ENCODE measurements at regions not wholly inside any gene's neighbourhood (a gene's known extent, or its start where the extent isn't known, plus 50 kb on each side); places are given as distances from the start of the nearest gene placed in this dataset.

DNA sequence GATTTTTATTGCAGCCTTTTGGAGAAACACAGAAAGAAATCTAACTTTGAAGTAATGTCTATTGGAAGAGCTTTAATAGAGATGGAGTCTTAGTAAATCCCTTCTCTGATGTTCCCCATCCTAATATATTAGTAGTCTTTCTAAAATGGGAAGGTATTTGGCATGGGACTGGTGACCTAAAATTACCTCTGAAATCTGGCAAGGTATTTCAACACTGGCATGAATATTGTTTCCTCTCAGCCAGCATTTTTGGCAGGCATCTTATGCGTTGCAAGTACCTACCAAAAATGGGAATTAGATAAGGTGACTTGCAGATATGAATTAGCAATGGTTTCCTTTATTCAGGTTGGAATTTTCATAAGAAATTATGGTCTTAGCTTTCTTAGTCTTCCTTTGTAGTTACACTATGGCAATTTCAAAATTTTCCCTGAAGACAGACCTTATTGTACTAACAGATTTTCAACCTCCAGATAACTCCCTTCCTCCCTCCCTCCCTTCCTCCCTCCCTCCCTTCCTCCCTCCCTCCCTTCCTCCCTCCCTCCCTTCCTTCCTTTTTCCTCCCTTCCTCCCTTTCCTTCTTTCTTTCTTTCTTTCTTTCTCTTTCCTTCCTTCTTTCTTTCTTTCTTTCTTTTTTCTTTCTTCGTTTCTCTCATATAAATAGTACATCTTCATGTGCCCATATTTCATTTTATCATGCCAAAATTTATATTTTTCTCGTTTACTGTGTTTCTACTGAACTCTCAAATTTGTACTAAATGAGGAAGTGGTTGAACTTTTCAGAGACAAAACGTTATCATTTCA, 168.2 kb upstream of the KCNMB2 start:
- DNase-seq, result no peak

DNA sequence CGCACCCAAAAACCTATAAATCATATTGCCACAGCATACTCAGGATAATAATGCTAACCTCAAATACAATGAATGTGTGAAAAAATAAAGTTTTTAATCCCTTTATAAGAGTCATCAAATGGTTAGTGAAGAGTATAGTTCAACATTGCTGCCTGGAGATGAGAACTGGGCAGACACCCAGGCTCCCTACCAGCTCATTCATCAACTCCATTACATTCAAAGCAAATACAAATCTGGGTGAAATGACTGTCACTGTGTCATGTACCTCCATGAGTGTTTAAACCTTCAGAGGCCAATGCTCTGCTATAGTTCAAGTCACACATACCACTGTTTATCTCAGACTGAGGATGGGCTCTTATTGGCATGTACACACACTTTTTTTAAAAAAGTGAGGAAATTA, 167.2 kb upstream of the KCNMB2 start:
- no peak for DNase-seq

GRCh38 chr3:178369811-178370210, 166.4 kb upstream of the KCNMB2 start:
- no peak for DNase-seq

GRCh38 chr3:178370387-178370786, 165.8 kb upstream of the KCNMB2 start:
- DNase-seq, result no peak

GRCh38 chr3:178381555-178381954, 154.7 kb upstream of the KCNMB2 start:
- no peak for DNase-seq

DNA sequence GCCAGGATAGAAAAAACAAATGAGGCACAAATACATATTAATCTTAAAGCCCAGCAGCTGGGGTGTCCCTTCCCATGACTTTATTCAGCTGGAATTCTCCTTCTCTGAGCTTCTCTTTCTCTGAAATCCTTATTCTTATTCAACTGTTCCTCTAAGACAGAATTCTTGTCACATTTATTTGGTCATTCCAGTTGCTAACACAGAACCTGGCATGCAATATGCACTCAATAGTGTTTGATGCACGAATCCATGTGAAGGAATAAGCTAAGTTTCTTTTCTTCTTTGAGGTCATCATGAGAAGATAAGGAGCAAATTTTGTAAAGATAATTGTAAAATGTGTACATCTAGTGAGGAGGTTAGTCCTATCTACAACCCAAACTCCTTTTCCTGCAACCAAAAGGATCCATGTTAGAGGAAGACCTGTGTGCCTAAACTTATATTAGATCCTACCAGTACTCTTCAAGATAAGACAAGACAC, 154.2 kb upstream of the KCNMB2 start:
- DNase-seq, result no peak

DNA sequence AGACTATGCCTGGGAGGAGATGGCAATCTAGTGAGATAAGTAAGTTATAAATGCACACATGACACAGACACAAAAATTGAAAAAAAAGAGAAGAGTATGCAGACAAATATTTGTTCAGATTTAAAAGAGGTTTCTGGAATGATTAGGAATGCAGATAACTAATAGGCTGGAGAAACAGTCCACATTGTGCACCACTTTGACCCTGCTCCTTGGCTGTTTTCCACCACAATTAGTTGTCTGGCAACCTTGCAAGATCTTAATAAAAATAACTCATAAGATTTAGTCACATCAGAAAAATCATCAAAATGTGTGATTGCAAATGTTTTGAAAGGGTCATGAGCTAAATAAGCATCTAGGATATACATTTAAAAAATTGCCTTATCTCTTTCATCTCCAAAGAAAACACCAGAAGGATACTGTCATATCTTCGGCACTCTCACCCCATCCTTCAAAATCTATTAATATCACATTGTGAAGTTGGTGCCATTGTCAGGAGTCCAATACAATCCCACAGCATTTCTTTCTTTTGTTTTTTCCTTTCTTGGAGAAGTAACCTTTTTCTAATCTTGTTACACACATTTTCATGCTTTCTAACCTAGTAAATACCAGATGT, 153.7 kb upstream of the KCNMB2 start:
- DNase-seq, result peak; percentile 29

DNA sequence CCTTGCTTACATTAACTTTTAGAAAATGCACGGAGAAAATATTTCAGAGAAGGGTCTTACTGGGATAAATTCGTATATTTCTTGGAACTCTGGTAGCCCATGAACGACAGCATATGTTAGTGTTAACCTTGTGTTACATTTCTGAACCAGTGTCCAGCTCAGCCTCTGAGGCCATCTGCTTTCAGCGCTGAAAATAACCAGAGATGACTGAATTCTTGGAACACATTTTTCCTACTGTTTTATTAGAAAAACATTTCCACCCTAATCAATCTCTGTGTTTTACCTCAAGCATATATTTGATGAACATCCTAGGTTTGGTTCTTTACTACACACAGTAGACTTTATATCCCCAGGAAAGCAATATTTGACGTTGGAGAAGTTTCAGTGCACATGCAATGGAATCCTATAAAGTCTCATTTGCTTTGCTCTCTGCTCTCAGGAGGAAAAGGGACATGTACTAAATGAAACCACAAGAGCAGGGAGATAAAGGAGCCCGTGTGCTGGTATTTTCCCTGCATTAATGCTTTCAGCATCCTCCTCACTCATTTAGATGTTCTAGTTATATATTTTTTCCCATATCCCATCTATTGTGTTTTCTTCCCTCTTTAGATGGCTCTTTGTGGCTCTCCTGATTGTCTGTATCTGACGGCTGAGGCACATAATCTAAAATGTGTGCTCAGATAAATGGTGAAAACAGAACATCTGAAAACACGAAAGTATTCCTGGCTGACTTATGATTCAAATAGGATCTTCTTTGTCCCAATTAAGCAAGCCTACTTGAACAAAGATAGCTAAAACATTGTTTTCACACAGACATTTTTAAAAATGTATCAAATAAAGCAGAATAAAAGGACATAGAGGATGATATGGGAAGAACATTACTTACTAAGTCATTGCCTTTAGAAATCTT, 151.7 kb upstream of the KCNMB2 start:
- peak; percentile 40 for DNase-seq

DNA sequence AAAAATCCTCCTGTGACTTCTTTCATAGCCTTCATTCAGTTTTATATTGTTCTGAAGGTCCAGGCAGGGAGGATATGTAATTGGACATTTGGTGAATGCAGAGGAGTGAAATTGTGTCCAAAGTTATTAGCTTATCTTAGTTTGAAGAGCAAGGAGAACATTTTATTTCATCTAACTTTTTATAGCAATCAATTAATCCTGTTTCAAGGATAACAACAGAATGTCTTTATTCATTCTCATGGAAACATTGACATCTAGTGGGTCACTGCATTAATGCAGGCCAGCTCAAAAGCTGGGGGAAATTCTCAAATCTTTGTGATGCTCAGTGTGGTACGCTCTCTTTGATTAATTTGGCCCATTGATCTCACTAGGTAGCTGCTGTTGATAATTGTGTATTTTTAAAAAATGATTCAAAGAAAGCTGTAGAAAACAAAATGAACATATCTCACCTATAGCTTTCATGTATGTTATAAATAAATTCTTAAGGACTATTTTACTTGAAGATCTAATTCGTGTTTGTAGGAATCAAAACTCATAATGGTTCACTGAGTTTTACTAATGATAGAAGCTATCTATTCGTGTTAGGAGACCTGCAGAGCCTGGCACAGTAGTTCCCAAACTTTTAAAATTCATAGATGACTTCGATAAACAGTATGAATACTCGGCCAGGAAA, 150.8 kb upstream of the KCNMB2 start:
- peak; percentile 36 for DNase-seq

- no peak for DNase-seq
These were observed 149.8 kb upstream of the KCNMB2 start for GRCh38 chr3:178386401-178386800.

DNA sequence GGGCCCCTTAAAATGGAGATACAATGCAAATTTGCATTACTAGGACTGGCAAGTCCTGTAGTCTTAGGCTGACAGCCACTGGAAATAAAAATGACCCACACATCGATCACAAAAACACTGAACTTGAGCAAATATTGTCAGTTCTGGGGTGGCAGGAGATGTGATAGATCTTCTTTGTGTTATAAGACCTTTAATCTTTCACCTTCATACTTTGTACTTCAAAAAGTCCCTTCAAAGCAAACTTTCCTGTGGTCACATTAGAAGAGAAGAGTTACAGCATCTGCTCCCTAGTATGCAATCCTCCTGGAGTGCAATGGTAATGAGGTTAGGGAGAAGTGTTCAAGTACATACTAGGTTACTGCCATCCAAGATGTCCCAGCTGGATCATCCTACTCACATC, 149.4 kb upstream of the KCNMB2 start:
- no peak for DNase-seq

- DNase-seq, result no peak
These were observed 147.8 kb upstream of the KCNMB2 start for GRCh38 chr3:178388473-178388872.

DNA sequence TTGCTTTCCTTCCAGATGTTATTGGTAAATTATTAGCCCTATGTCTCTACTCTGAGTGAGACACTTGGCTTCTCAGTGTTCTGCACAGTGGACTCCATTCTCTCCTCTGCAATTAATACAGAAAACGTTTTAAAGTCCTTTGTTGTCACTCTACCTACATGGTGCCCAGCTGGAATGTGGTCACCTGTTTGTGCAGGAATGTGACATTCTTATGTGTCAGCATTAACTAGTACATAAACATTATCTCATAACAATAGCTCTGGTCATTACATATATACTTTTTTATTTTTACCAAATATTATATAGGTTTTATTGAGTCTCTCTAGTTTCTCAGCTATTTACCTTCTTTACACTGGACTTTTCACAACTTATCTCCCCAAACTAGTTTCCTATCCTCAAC, 147.0 kb upstream of the KCNMB2 start:
- no peak for DNase-seq

DNA sequence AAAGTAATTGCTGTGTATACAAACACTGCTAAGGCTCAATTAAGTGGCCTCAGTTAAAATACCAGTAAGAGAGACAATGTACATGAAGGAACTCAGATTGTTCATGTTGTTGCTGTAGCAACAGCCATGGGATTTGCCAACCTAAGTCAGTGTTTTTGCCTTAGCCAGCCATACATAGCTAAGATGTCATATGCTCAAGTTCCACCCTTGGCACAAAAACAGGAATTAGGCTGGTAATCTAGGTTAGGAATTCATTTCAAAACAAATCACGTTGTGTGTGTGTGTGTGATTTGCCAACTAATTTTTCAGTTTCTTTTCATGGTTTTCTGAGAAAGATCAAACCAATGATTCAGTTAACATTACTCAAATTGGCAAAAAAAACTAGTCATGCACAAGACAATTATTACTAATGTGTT, 143.7 kb upstream of the KCNMB2 start:
- DNase-seq, result peak; percentile 43

DNA sequence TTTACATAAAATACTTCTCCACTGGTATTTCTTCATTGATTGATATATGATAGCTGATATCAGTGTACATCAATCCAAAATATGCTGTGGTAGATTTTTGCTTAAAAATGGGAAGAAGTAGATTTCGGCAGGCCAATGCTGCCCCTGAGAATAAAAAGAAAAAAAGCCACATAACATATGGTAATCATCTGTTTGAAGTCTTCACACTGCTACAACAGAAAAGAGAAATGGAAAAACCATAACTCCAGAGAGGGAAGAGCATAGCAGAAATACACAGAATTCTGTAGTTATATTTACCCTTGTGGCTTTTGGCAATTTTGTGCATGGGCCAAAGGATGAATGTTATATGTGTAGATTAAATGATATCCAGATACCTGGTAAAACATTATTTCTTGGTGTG, 143.1 kb upstream of the KCNMB2 start:
- peak; percentile 38 for DNase-seq

GRCh38 chr3:178393824-178394223, 142.4 kb upstream of the KCNMB2 start:
- DNase-seq, result peak; percentile 96

GRCh38 chr3:178396318-178396717, 139.9 kb upstream of the KCNMB2 start:
- DNase-seq, result no peak

DNA sequence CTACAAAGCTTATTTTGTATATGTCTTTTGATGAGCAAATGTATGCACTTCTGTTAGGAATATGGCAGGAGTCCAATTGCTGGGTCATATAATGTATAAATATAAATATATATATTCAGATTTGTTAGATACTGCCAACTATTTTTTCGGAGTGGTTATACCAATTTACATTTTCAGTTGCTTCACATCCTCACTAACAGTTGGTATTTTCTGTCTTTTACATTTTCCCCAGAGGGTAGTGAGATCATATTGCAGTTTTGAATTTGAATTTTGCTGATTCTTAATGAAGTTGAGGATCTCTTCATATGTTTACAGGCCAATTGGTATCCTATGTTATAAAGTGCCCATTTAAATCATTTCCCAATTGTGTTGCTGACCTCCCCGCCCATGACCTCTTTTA, 139.0 kb upstream of the KCNMB2 start:
- DNase-seq, result no peak

DNA sequence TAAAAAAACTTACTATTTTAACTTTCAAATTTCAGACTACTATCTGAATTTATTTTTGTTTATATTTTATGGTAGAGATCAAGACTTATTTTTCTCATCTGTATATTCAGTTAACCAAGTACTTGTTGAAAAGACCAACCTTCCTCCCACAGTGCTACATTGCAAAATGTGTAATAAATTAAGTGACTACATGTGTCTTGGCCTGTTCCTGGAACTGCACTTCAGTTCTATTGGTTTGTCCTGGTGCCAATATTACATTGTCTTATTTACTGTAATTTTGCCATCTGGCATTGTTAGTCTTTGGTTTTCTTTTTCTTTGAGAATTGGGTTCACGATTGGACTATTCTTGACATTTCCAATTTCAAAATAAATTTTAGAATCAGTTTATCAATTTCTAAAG, 138.4 kb upstream of the KCNMB2 start:
- DNase-seq, result no peak

GRCh38 chr3:178404961-178405360, 131.3 kb upstream of the KCNMB2 start:
- DNase-seq, result peak; percentile 45

DNA sequence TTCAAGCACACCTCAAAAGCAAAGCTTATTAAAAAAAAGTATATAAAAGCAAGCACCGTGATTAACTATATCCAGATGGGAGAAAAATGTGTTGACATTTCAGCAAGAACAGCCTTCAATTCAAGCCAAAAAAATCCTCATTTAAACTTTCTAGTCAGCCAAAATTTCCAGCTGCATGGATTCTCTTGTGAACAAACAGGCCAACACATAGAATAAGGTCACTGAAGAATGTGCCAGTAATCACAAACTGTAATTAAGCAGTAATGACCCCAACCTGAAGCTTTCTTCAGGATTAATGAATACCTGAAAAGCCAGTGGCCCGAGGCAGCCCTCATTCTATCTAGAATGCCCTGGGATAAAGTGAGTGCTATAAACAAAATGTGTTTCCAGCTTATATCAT, 130.7 kb upstream of the KCNMB2 start:
- DNase-seq, result peak; percentile 84

- DNase-seq, result peak; percentile 66
These were observed 130.0 kb upstream of the KCNMB2 start for GRCh38 chr3:178406206-178406605.
